ENCODE measurements at regions not wholly inside any gene's neighbourhood (a gene's known extent, or its start where the extent isn't known, plus 50 kb on each side); places are given as distances from the start of the nearest gene placed in this dataset.

DNA sequence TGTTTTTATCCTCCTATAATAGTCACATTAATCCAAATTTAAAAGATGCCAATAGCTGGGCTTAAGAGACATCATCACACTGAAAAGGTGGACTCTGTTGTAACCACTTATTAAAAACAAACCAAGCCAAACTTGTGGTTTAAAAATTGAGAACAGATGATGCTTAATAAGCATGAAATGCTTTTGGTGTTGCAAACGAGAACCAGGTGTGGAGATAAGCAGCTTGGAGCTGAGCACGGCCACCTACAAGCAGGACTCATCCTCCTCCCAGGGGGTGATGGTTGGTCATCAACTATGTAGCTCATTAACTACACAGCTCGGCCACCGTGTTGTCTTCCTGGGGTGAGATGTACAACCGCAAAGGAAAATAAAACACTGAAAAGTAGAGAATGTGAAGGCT, 154.4 kb downstream of the NPR3 start:
- TF ChIP-seq CTCF (conservative IDR thresholded peaks at IDR 0.05; ENCODE audit: low read depth in 2 of 2) (no peak), POLR2AphosphoS5 (IDR thresholded peaks at IDR 0.05; ENCODE audit: low read depth) (no peak), STAT1 (IDR thresholded peaks at IDR 0.05; ENCODE audit: unreplicated experiment) (no peak), EZH2phosphoT487 (IDR thresholded peaks at IDR 0.05; ENCODE audit: unreplicated experiment) (no peak), EZH2 (IDR thresholded peaks at IDR 0.05; ENCODE audit: low read depth, unreplicated experiment) (no peak), JUNB (IDR thresholded peaks at IDR 0.05; ENCODE audit: unreplicated experiment) (no peak)
- TF ChIP-seq, protein P1, sequence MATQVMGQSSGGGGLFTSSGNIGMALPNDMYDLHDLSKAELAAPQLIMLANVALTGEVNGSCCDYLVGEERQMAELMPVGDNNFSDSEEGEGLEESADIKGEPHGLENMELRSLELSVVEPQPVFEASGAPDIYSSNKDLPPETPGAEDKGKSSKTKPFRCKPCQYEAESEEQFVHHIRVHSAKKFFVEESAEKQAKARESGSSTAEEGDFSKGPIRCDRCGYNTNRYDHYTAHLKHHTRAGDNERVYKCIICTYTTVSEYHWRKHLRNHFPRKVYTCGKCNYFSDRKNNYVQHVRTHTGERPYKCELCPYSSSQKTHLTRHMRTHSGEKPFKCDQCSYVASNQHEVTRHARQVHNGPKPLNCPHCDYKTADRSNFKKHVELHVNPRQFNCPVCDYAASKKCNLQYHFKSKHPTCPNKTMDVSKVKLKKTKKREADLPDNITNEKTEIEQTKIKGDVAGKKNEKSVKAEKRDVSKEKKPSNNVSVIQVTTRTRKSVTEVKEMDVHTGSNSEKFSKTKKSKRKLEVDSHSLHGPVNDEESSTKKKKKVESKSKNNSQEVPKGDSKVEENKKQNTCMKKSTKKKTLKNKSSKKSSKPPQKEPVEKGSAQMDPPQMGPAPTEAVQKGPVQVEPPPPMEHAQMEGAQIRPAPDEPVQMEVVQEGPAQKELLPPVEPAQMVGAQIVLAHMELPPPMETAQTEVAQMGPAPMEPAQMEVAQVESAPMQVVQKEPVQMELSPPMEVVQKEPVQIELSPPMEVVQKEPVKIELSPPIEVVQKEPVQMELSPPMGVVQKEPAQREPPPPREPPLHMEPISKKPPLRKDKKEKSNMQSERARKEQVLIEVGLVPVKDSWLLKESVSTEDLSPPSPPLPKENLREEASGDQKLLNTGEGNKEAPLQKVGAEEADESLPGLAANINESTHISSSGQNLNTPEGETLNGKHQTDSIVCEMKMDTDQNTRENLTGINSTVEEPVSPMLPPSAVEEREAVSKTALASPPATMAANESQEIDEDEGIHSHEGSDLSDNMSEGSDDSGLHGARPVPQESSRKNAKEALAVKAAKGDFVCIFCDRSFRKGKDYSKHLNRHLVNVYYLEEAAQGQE (IDR thresholded peaks at IDR 0.05; ENCODE audit: unreplicated experiment) = no peak

Data from GM23338 (cell line).